ENCODE measurements at regions not wholly inside any gene's neighbourhood (a gene's known extent, or its start where the extent isn't known, plus 50 kb on each side); places are given as distances from the start of the nearest gene placed in this dataset.
"Not testable (repeated sequence)": the region's sequence is repeated elsewhere in the genome, so short reads cannot be mapped to it uniquely, and the experiment has no call there.

- no peak for DNase-seq (ENCODE audit: low read depth)
These were observed 245.8 kb downstream of the AACS start for GRCh38 chr12:125311050-125311449.

DNA sequence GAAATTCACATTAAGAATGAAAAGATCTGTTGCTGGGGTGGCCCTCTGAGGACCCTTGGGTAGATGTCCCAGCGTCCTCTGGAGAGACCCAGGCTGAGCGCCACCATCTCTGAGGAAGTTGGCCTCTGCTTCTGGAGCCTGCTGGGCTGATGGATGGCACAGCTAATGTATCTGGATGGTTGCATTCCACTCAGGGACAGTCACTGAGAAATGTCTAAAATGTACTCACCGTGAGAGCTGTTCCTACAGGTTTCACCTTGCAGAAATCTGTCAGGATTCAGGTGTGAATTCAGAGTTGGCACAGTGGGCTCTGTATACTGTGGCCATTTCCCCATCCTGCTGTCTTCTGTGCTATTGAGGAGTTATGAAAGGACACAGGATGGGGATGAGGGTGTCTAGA, 247.2 kb downstream of the AACS start:
- no peak for DNase-seq (ENCODE audit: low read depth)

GRCh38 chr12:125314051-125314755, 249.0 kb downstream of the AACS start:
- no peak for DNase-seq (ENCODE audit: low read depth)

DNA sequence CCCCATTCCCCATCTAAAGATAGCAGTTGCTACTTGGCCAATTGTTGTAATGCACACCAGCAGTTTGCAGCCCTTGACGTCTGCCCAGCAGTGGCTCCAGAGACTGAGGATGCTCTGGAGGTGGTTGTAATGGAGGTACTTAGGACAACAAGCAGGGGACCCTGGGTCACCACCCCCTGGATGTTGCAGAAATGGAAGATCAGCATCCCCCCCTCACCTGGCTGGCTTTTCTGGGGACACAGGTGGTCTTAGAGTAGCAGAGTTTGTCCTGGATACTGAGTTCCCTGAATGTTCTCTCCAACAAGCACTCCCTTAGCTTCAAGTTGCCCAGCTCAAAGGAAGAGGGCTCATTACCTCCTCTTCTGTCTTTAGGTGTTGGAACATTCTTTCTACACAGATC, 250.5 kb downstream of the AACS start:
- no peak for DNase-seq (ENCODE audit: low read depth)

GRCh38 chr12:125320177-125320576, 254.9 kb downstream of the AACS start:
- DNase-seq (ENCODE audit: low read depth) = no peak

GRCh38 chr12:125324861-125325490, 259.7 kb downstream of the AACS start:
- DNase-seq (ENCODE audit: low read depth) = no peak

- no peak for DNase-seq (ENCODE audit: low read depth)
These were observed 264.2 kb downstream of the AACS start for GRCh38 chr12:125329239-125330102.

- DNase-seq (ENCODE audit: low read depth) = peak; percentile 21
These were observed 265.6 kb downstream of the AACS start for GRCh38 chr12:125330645-125331341.

GRCh38 chr12:125331342-125332052, 266.3 kb downstream of the AACS start:
- no peak for DNase-seq (ENCODE audit: low read depth)

DNA sequence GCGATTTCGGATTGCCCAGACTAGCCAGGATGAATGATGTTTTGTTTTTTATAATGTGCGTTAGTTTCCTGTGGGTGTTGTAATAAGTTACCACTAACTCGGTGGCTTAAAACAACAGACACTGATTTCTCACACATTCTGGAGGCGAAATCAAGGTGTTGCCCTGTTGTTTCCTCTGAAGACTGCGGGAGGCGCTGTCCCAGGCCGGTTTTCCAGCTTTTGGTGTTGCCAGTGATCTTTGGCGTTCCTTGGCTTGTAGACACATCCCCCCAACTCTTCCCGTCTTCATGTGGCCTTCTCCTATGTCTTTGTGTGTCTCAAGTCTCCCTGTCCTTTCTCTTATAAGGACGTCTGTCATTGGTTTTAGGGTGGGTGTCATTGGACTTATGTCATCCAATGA, 267.7 kb downstream of the AACS start:
- DNase-seq (ENCODE audit: low read depth) = no peak

DNA sequence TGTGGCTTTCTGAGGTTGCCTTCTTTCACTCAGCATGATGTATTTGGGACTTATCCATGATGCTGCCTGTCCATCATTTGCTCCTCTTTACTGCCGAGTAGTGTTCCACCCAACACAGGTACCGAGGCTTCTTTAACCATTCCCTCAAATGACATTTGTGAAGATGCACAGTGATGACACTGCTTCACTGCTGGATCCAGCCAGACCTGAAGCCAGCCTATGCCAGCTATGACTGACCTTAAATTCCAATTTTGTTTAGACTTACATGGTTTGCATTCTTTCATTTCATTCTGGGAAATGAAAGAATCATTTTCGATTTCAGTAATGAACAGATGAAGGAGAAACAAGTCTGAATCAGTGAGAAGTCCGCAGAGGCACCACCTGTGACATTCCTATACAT, 271.0 kb downstream of the AACS start:
- DNase-seq (ENCODE audit: low read depth) = no peak

DNA sequence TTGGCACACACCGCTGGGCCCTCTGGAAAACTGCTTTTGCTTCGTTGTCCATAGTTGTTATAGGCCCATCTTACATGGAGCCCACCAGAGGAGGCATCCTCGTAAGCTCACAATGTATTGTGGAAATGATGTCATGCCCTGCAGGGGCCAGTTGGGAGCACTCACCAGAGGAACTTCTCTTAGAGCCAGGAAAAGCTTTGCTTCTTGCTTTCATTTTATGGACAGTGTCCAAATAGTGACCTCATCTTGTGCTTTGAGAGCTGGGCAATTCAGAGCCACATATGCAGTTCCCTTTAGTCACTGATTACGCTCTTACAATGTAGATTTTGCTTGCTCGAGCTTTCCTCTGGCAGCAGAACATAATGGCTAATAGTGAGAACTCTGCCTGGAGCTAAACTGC, 275.6 kb downstream of the AACS start:
- DNase-seq (ENCODE audit: low read depth) = no peak

DNA sequence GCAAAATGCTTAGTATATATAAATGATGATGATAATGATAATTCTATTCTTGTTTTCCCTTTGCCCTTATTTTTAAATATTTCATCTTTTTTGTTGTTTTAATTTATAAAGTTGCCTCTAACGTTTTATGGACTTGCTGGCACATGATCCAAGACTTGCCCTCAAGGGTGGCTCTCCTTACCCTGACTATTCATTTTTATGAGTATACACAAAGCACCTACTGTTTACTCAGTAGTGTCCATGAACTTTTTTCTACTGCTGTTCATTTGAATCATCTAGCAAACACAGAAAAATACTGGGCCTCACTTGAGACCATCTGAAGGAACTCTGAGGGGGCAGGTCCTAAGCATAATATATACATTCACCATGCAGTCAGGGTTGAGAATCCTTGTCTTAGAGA, 276.2 kb downstream of the AACS start:
- DNase-seq (ENCODE audit: low read depth) = no peak

GRCh38 chr12:125343649-125344048, 278.4 kb downstream of the AACS start:
- no peak for DNase-seq (ENCODE audit: low read depth)

DNA sequence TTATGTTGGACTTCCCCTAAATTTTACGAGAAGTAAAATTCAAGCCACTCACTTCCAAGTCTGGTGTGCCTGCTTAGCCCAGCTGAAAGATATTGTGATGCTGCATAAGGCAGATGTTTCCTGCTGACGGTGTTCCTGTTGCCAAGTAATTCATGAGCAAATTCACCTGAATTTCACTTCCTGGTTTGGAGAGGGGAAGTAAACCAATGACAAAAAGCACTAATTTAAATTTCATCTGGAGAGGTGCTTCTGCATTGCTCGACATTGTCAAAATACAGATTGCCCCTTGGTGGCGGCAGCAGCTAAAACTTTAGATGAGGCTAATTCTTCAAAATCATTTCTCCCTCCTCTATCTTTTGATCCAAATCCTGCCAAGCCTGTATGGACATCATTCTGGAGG, 281.1 kb downstream of the AACS start:
- no peak for DNase-seq (ENCODE audit: low read depth)

- DNase-seq (ENCODE audit: low read depth) = no peak
These were observed 286.6 kb downstream of the AACS start for GRCh38 chr12:125351788-125352187.

GRCh38 chr12:125353002-125353401, 287.8 kb downstream of the AACS start:
- not testable (repeated sequence) for DNase-seq (ENCODE audit: low read depth)

- no peak for DNase-seq (ENCODE audit: low read depth)
These were observed 288.6 kb downstream of the AACS start for GRCh38 chr12:125353871-125354270.

DNA sequence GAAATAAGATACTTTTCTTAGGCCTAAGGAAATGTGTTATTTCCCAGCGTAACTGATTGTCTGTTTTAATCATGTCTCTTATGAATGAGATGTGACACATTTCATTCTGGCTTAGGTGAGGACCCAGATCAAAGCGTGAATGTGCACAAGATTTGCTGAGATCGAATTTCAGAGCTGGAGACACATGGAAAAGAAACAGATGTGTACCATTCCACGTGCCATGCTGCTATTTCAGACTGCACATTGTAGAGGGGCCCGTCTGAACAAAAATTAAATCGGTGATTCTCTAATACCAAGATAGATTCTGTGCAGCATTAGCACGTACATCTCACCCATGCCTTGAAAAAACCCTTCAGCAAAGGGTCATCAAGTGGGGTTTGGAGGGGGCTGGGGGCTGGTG, 290.4 kb downstream of the AACS start:
- no peak for DNase-seq (ENCODE audit: low read depth)

DNA sequence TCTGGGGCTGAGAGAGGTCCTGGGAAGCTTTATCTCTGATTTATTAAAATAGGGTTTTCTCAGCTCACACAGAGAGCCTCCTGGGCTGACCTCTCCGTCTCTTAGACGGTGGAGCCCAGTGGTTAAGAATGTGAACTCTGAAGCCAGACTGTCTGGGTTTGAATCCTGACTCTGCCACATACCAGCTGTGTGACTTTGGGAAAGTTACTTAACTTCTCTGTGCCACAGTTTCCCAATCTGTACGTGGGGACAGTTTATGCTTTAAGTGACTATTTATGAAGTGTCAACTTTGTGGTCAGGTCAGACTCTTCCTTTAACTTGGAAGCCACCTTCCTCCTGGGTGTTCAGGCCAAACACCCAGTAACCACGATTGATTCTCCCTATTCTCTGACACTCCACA, 290.9 kb downstream of the AACS start:
- no peak for DNase-seq (ENCODE audit: low read depth)

- no peak for DNase-seq (ENCODE audit: low read depth)
These were observed 292.3 kb downstream of the AACS start for GRCh38 chr12:125357561-125357960.

DNA sequence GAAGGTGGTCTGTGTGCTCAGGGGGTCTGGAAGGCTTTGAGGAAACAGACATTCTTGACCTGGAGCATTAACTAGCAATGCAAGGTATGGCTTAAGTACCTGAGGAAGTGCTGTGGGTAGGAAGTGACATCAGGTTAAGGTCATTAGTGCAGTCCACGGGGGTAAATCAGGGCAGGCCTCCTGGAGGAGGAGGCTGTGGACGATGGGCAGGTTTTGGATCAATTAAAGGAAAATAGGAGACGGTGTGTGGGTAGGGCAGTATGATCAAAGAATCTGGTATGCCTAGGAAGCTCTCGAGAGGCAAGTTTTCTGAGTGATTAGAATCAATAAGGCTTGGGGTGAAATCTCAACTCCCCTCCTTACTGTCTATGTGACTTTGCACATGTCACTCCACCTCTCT, 295.3 kb downstream of the AACS start:
- no peak for DNase-seq (ENCODE audit: low read depth)

Data from activated T-cell treated with anti-CD3 and anti-CD28 coated beads for 1 hour (primary cell).